MCF 10A (cell line): ENCODE measurements at regions not wholly inside any gene's neighbourhood (a gene's known extent, or its start where the extent isn't known, plus 50 kb on each side); places are given as distances from the start of the nearest gene placed in this dataset.

ENCODE experiments used
- BruUV-seq: library from RNA; stranded (reverse); fragments of 400-500 nt; replicated peaks from 2 replicates; lab custom pipeline; 2021; lab: Mats Ljungman, UMichigan
- CTCF ChIA-PET: fragments of 300-600 bp; sonication (Branson Sonifier 250); formaldehyde crosslinking; extraction: SDS; loops from one replicate; lab custom pipeline; 2021; ENCODE audit warnings: antibody characterized with exemption, inconsistent platforms; lab: Yijun Ruan, JAX
- POLR2A ChIA-PET: fragments of 300-600, 350-650 bp; sonication (Branson Sonifier 250); formaldehyde crosslinking; extraction: SDS; loops from one replicate; lab custom pipeline; 2020; ENCODE audit warnings: antibody characterized with exemption, inconsistent platforms; lab: Yijun Ruan, JAX
- DNase-seq: peaks from one replicate; pipeline ENCODE4 v3.0.0-alpha.2; 2018; ENCODE audit not compliant: unreplicated experiment
- H3K27ac Mint-ChIP-seq: one replicate; pipeline ENCODE4 v1.8.0; 2022; ENCODE audit warnings: mild to moderate bottlenecking, low read depth, mixed read lengths; ENCODE audit not compliant: unreplicated experiment
- H3K27me3 Mint-ChIP-seq: one replicate; pipeline ENCODE4 v1.8.0; 2022; ENCODE audit warnings: mixed read lengths; ENCODE audit not compliant: insufficient read depth, unreplicated experiment
- H3K36me3 Mint-ChIP-seq: one replicate; pipeline ENCODE4 v1.8.0; 2022; ENCODE audit warnings: mild to moderate bottlenecking, moderate library complexity, mixed read lengths; ENCODE audit not compliant: insufficient read depth, unreplicated experiment
- H3K4me1 Mint-ChIP-seq: one replicate; pipeline ENCODE4 v1.8.0; 2022; ENCODE audit warnings: mixed read lengths; ENCODE audit not compliant: insufficient read depth, unreplicated experiment
- H3K4me3 Mint-ChIP-seq: one replicate; pipeline ENCODE4 v1.8.0; 2022; ENCODE audit warnings: mild to moderate bottlenecking, moderate library complexity, mixed read lengths; ENCODE audit not compliant: unreplicated experiment
- H3K9me3 Mint-ChIP-seq: one replicate; pipeline ENCODE4 v1.8.0; 2022; ENCODE audit warnings: mixed read lengths; ENCODE audit not compliant: unreplicated experiment
- CTCF ChIP-seq: fragments of 200-600 bp; IDR thresholded peaks from one replicate; pipeline ENCODE4 v1.8.0; 2022; ENCODE audit warnings: antibody characterized with exemption, mild to moderate bottlenecking; ENCODE audit not compliant: unreplicated experiment
- intact Hi-C: fragments of 100-400 bp; cut with micrococcal nuclease; formaldehyde crosslinking; loops from 2 replicates; pipeline ENCODE4 v1.14.1; 2022

DNA sequence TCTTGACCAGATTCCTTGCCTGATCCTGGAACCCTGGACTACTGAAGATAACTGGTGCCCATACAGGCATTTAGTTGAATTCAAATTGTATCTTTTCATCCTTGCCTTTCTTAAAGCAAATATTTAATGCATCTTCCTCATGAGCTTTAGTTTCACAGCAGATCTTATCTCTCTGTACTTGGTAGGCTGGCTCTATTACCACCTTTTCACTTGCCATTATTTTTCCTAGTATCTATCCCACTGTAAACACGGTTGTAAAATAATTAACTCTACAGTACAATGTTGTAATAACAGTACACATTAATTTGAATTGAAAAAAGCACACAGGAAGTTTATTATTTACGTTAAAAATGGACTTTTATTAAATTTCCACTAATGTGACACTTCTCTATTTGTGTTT lies 1286.9 kb downstream of the GRIK2 start:
- no peak overlapping the region for H3K27ac Mint-ChIP-seq
- intact Hi-C loops = no loop called here
- DNase-seq = no peak
- no TSS peak for BruUV-seq
- H3K36me3 Mint-ChIP-seq = no peaks in the 10 kb centered on the region
- H3K9me3 Mint-ChIP-seq = no peaks in the 10 kb centered on the region
- no peaks in the 10 kb centered on the region for H3K27me3 Mint-ChIP-seq
- H3K4me1 Mint-ChIP-seq = no peaks in the 10 kb centered on the region
- POLR2A ChIA-PET = interaction anchor here (0.5 kb wide), 1 partner anchor 75 kb away, joined by 3 read pairs; no protein-coding TSS in a partner anchor
- no peak overlapping the region for H3K4me3 Mint-ChIP-seq
- no peak for TF ChIP-seq CTCF
- CTCF ChIA-PET = no interaction called here

DNA sequence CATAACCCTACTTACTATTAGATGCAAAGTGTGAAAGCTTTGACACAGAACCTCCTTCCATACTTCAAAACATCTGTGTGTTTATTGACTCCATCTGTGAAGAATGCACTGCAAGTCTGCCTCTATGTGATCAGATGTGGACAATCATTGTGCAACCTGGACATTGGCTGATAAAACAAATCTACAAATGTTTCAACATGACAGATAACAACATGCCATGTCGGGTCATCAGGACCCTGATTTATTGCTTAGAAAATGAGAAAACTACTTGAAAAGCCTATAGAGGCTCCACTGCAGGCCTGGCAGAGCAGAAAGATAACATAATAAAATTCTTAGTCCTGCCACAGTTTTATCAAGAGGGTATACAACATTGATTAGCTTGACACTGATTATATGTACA lies 1286.4 kb downstream of the GRIK2 start:
- Mint-ChIP-seq H3K36me3 (no peaks in the 10 kb centered on the region), H3K27ac (no peak overlapping the region), H3K9me3 (no peaks in the 10 kb centered on the region), H3K4me3 (no peak overlapping the region), H3K4me1 (no peaks in the 10 kb centered on the region), H3K27me3 (no peaks in the 10 kb centered on the region)
- intact Hi-C loops = no loop called here
- TF ChIP-seq CTCF = no peak
- DNase-seq = no peak
- no TSS peak for BruUV-seq
- POLR2A ChIA-PET = interaction anchor here (0.5 kb wide), 1 partner anchor 75 kb away, joined by 3 read pairs; no protein-coding TSS in a partner anchor
- CTCF ChIA-PET = no interaction called here

GRCh38 chr6:102677225-102677624 lies 1283.7 kb downstream of the GRIK2 start:
- DNase-seq = no peak
- Mint-ChIP-seq H3K27ac (no peak overlapping the region), H3K4me3 (no peak overlapping the region), H3K36me3 (no peaks in the 10 kb centered on the region), H3K9me3 (no peaks in the 10 kb centered on the region), H3K27me3 (no peaks in the 10 kb centered on the region), H3K4me1 (no peaks in the 10 kb centered on the region)
- POLR2A ChIA-PET = no interaction called here
- CTCF ChIA-PET = no interaction called here
- TF ChIP-seq CTCF = no peak
- intact Hi-C loops = no loop called here
- BruUV-seq = no TSS peak

GRCh38 chr6:102670735-102671134 lies 1277.2 kb downstream of the GRIK2 start:
- Mint-ChIP-seq H3K27me3 (no peaks in the 10 kb centered on the region), H3K4me1 (no peaks in the 10 kb centered on the region), H3K9me3 (no peaks in the 10 kb centered on the region), H3K36me3 (no peaks in the 10 kb centered on the region), H3K27ac (no peak overlapping the region), H3K4me3 (no peak overlapping the region)
- intact Hi-C loops = no loop called here
- TF ChIP-seq CTCF = no peak
- POLR2A ChIA-PET = interaction anchor here (0.6 kb wide), 1 partner anchor 28 kb away, joined by 4 read pairs; no protein-coding TSS in a partner anchor
- BruUV-seq = no TSS peak
- DNase-seq = no peak
- CTCF ChIA-PET = no interaction called here
